ENCODE measurements at regions not wholly inside any gene's neighbourhood (a gene's known extent, or its start where the extent isn't known, plus 50 kb on each side); places are given as distances from the start of the nearest gene placed in this dataset.

- no peak for DNase-seq (ENCODE audit: low read depth in 1 of 2, low spot score in 2 of 2)
- no peaks in the 10 kb centered on the region for H3K79me2 ChIP-seq (ENCODE audit: control insufficient read depth in 1 of 2, insufficient read depth in 2 of 2, low read length in 2 of 2)
- H3K14ac ChIP-seq (ENCODE audit: insufficient read length): no peak overlapping the region
- no peak overlapping the region for H3K27ac ChIP-seq (ENCODE audit: low read depth, low read length)
- no peak overlapping the region for H4K91ac ChIP-seq (replicated peaks; ENCODE audit: insufficient read length, low read length)
- no peaks in the 10 kb centered on the region for H3K79me1 ChIP-seq (ENCODE audit: low read depth, low read length)
- no peak overlapping the region for H4K5ac ChIP-seq (ENCODE audit: insufficient read length, low read depth, low read length)
- no peak overlapping the region for H2AFZ ChIP-seq (ENCODE audit: low read length)
- 95% methylated on average over 5 of the region's 5 CpGs; no CpG with 5 or more reads in 1 of the 2 experiments for WGBS, 2 experiments (ENCODE audit: extremely low coverage in 1 of 2, insufficient coverage in 1 of 2, insufficient read length in 1 of 2, insufficient replicate concordance in 2 of 2, low coverage in 1 of 2, low lambda C conversion rate in 2 of 2, missing lambda C conversion rate in 1 of 2)
- no peaks in the 10 kb centered on the region; the same call in 1 of the 2 replicates for H3K23me2 ChIP-seq (ENCODE audit: low read depth, low read length)
- H3K4me3 ChIP-seq (ENCODE audit: extremely low read depth in 1 of 4, insufficient read depth in 2 of 4, low read depth in 3 of 4, low read length in 4 of 4): no peak overlapping the region
- no peak overlapping the region for H3K4ac ChIP-seq (replicated peaks; ENCODE audit: insufficient read length, low read depth, low read length)
- H2BK20ac ChIP-seq (ENCODE audit: low read length): no peak overlapping the region
- ChIA-PET CTCF (ENCODE audit: partially characterized antibody) (interaction anchor here (1.5 to 2.0 kb wide), 2 partner anchors 9 to 39 kb away, joined by 4 to 5 read pairs; no protein-coding TSS in a partner anchor), POLR2A (ENCODE audit: partially characterized antibody) (no interaction called here)
- H3K56ac ChIP-seq (replicated peaks; ENCODE audit: insufficient read length, low read depth, low read length): no peak overlapping the region
- no peak for TF ChIP-seq JUND (IDR thresholded peaks at IDR 0.05; ENCODE audit: low read length)
- H3K27me3 ChIP-seq (replicated peaks in 1 of 4; ENCODE audit: control insufficient read depth in 3 of 4, extremely low read depth in 1 of 4, insufficient read depth in 3 of 4, low read length in 3 of 4): no peaks in the 10 kb centered on the region
- H3K4me1 ChIP-seq (replicated peaks in 1 of 4; ENCODE audit: control insufficient read depth in 3 of 4, insufficient read depth in 4 of 4, low read length in 3 of 4): peaks cover 0 to 4% (median 0%) of the 10 kb centered on the region in 4 experiments; a peak in 1 of 7 replicates
- no peaks in the 10 kb centered on the region for H3K36me3 ChIP-seq (ENCODE audit: control insufficient read depth in 2 of 4, insufficient read depth in 4 of 4, low read length in 3 of 4)
- no peaks in the 10 kb centered on the region for H4K20me1 ChIP-seq (replicated peaks in 1 of 2; ENCODE audit: control insufficient read depth in 1 of 2, insufficient read depth in 2 of 2, low read length in 2 of 2)
- H3K23ac ChIP-seq (ENCODE audit: insufficient read length): no peak overlapping the region
- no peak overlapping the region for H4K8ac ChIP-seq (ENCODE audit: extremely low read depth, insufficient read depth, low read length)
- 0 out of 4 replicates have a peak, but pooled peaks cover 0 to 4% of the 10 kb centered on the region in 2 experiments for H3K9me3 ChIP-seq (ENCODE audit: insufficient read depth in 2 of 2, low read depth in 1 of 2, low read length in 1 of 2)
- H2BK12ac ChIP-seq (ENCODE audit: low read depth, low read length): no peak overlapping the region
- no peak overlapping the region for H3K9ac ChIP-seq (replicated peaks in 1 of 4; ENCODE audit: extremely low read depth in 1 of 4, low read depth in 3 of 4, low read length in 3 of 4)
- H3K18ac ChIP-seq (ENCODE audit: extremely low read depth, low read length): no peak overlapping the region
- FAIRE-seq: no peak
- no peak overlapping the region for H2BK120ac ChIP-seq (replicated peaks; ENCODE audit: low read depth, low read length)
- no peak overlapping the region for H2BK5ac ChIP-seq (ENCODE audit: low read depth, low read length)
- no peak overlapping the region for H2BK15ac ChIP-seq (ENCODE audit: low read length)
- H2AK5ac ChIP-seq (ENCODE audit: low read depth, low read length): no peak overlapping the region
- H3K4me2 ChIP-seq (ENCODE audit: insufficient read depth in 1 of 2, low read depth in 2 of 2, low read length in 2 of 2): no peak overlapping the region
These were observed 538.2 kb upstream of the TMEM132C start for GRCh38 chr12:127728729-127729128.
